ENCODE measurements at regions not wholly inside any gene's neighbourhood (a gene's known extent, or its start where the extent isn't known, plus 50 kb on each side); places are given as distances from the start of the nearest gene placed in this dataset.

DNA sequence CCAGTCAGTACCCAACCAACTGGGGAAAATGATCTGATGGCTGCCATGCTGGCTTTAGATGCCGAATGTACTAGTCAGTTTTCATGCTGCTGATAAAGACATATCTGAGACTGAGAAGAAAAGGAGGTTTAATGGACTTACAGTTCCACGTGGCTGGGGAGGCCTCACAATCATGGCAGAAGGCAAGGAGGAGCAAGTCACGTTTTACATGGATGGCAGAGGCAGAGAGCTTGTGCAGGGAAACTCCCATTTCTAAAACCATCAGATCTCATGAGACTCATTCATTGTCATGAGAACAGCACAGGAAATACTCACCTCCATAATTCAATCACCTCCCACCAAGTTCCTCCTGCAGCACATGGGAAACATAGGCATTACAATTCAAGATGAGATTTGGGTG is 508.9 kb upstream of the NRP1 start:
- H4K5ac ChIP-seq (ENCODE audit: insufficient read length, low read depth, low read length): no peak overlapping the region
- H3K9ac ChIP-seq (ENCODE audit: extremely low read depth, insufficient read length, low read length): no peak overlapping the region
- Mint-ChIP-seq H3K4me3 (no peak overlapping the region), H3K36me3 (ENCODE audit: insufficient read depth in 1 of 3, low read depth in 3 of 3) (peaks cover 25 to 34% (median 27%) of the 10 kb centered on the region in 3 experiments), H3K27me3 (ENCODE audit: low read depth) (no peaks in the 10 kb centered on the region), H3K9me3 (peaks cover 34 to 37% of the 10 kb centered on the region in 2 experiments), H3K27ac (no peak overlapping the region), H3K4me1 (peaks cover 1 to 7% of the 10 kb centered on the region in 2 experiments; a peak in 2 of 4 replicates)
- no peak for DNase-seq
- peaks cover 6% of the 10 kb centered on the region for H3K9me3 ChIP-seq (ENCODE audit: control insufficient read depth, low read depth, low read length)
- H4K8ac ChIP-seq (replicated peaks; ENCODE audit: insufficient read length, low read depth, low read length): no peak overlapping the region
- H3K4ac ChIP-seq (ENCODE audit: low read depth, low read length): no peak overlapping the region
- H3K4me2 ChIP-seq (ENCODE audit: insufficient read depth, insufficient read length, low read length): no peak overlapping the region
- H3K23ac ChIP-seq (ENCODE audit: insufficient read length, low read depth, low read length): no peak overlapping the region
- no peaks in the 10 kb centered on the region for H3K4me1 ChIP-seq (ENCODE audit: insufficient read depth, low read length)
- H3K27ac ChIP-seq (ENCODE audit: insufficient read length, low read depth, low read length): no peak overlapping the region
- H3K79me2 ChIP-seq (ENCODE audit: insufficient read depth, low read length): no peaks in the 10 kb centered on the region
- no peak overlapping the region for H2BK20ac ChIP-seq (ENCODE audit: low read depth, low read length, poor library complexity, severe bottlenecking)
- no peaks in the 10 kb centered on the region for H3K27me3 ChIP-seq (ENCODE audit: insufficient read depth, low read length)
- no peak overlapping the region for H3K56ac ChIP-seq (ENCODE audit: insufficient read length, low read depth, low read length)
- H3K23me2 ChIP-seq (ENCODE audit: insufficient read length, low read depth, low read length, poor library complexity, severe bottlenecking): no peaks in the 10 kb centered on the region
- H3T11ph ChIP-seq (ENCODE audit: low read length): no peak overlapping the region
- H2BK15ac ChIP-seq (ENCODE audit: low read depth, low read length): no peak overlapping the region
- no peaks in the 10 kb centered on the region for H4K20me1 ChIP-seq (ENCODE audit: control insufficient read depth, insufficient read depth, insufficient read length)
- no peak overlapping the region for H2BK12ac ChIP-seq (ENCODE audit: insufficient read length, low read depth, low read length)
- no peak overlapping the region for H3K14ac ChIP-seq (ENCODE audit: insufficient read depth, low read length)
- no CpG with 5 or more reads among the region's 3 CpGs for WGBS (ENCODE audit: extremely low coverage, insufficient read length, low lambda C conversion rate)
- no peak overlapping the region for H4K91ac ChIP-seq (ENCODE audit: insufficient read length, low read depth, low read length)
- no peak overlapping the region for H2BK120ac ChIP-seq (ENCODE audit: low read depth, low read length, poor library complexity, severe bottlenecking)
- no peak overlapping the region for H2AFZ ChIP-seq (ENCODE audit: low read length)
- H3K18ac ChIP-seq (ENCODE audit: insufficient read length, low read depth, low read length): no peak overlapping the region
- no peaks in the 10 kb centered on the region for H3K79me1 ChIP-seq (ENCODE audit: insufficient read depth, low read depth, low read length, poor library complexity, severe bottlenecking)
- no peak overlapping the region for H2BK5ac ChIP-seq (ENCODE audit: insufficient read length, low read length)
- H2AK5ac ChIP-seq (ENCODE audit: insufficient read length, low read length): no peak overlapping the region
- no peak for TF ChIP-seq CTCF (conservative IDR thresholded peaks at IDR 0.05)

All from H9 (cell line).